Astrocyte (in vitro differentiated cells and primary cell): ENCODE measurements at regions not wholly inside any gene's neighbourhood (a gene's known extent, or its start where the extent isn't known, plus 50 kb on each side); places are given as distances from the start of the nearest gene placed in this dataset.

ENCODE experiments used
- DNase-seq: peaks from one replicate; pipeline ENCODE4 v3.0.0-alpha.2; 2010; ENCODE audit warnings: low read depth
- FAIRE-seq: peaks from 2 replicates; lab custom pipeline; 2011; peaks lifted over from hg19 to GRCh38; lab: Jason Lieb, UNC
- H2AFZ ChIP-seq: 2 replicates; pipeline ENCODE4 v1.6.0; 2012; ENCODE audit warnings: low read depth, low read length, inconsistent platforms
- H3K27ac ChIP-seq: 2 replicates; pipeline ENCODE4 v1.5.1; 2011; ENCODE audit warnings: low read depth, low read length, inconsistent platforms
- H3K27me3 ChIP-seq: 2 replicates; pipeline ENCODE4 v1.6.0; 2011; ENCODE audit warnings: low read length, inconsistent platforms; ENCODE audit not compliant: insufficient read depth
- H3K36me3 ChIP-seq: 2 replicates; pipeline ENCODE4 v1.5.1; 2011; ENCODE audit warnings: low read length, inconsistent platforms; ENCODE audit not compliant: insufficient read depth
- H3K4me1 ChIP-seq: 2 replicates; pipeline ENCODE4 v1.5.1; 2011; ENCODE audit warnings: low read length, inconsistent platforms; ENCODE audit not compliant: insufficient read depth
- H3K4me2 ChIP-seq: 2 replicates; pipeline ENCODE4 v1.6.0; 2012; ENCODE audit warnings: low read length, inconsistent platforms
- H3K4me3 ChIP-seq: 2 replicates; pipeline ENCODE4 v1.5.1; 2011; ENCODE audit warnings: low read depth, mild to moderate bottlenecking, low read length, inconsistent platforms; ENCODE audit not compliant: insufficient read depth
- H3K79me2 ChIP-seq: 2 replicates; pipeline ENCODE4 v1.6.0; 2012; ENCODE audit warnings: mild to moderate bottlenecking, low read length, inconsistent platforms; ENCODE audit not compliant: insufficient read depth
- H3K9ac ChIP-seq: 2 replicates; pipeline ENCODE4 v1.6.0; 2012; ENCODE audit warnings: mild to moderate bottlenecking, low read length, inconsistent platforms
- H3K9me3 ChIP-seq: 2 replicates; pipeline ENCODE4 v1.5.1; 2012; ENCODE audit warnings: low read depth, mild to moderate bottlenecking, low read length, inconsistent platforms; ENCODE audit not compliant: insufficient read depth
- H4K20me1 ChIP-seq: 2 replicates; pipeline ENCODE4 v1.6.0; 2012; ENCODE audit warnings: low read length, inconsistent platforms; ENCODE audit not compliant: insufficient read depth
- H3K27ac Mint-ChIP-seq: one replicate; pipeline ENCODE4 v1.8.0; 2021; ENCODE audit warnings: mild to moderate bottlenecking, mixed read lengths; ENCODE audit not compliant: unreplicated experiment
- H3K27me3 Mint-ChIP-seq: one replicate; pipeline ENCODE4 v1.8.0; 2021; ENCODE audit warnings: low read depth, mixed read lengths; ENCODE audit not compliant: unreplicated experiment
- H3K36me3 Mint-ChIP-seq: one replicate; pipeline ENCODE4 v1.8.0; 2021; ENCODE audit warnings: low read depth, mixed read lengths; ENCODE audit not compliant: unreplicated experiment
- H3K4me1 Mint-ChIP-seq: one replicate; pipeline ENCODE4 v1.8.0; 2021; ENCODE audit warnings: low read depth, mixed read lengths; ENCODE audit not compliant: unreplicated experiment
- H3K4me3 Mint-ChIP-seq: one replicate; pipeline ENCODE4 v1.8.0; 2021; ENCODE audit warnings: mild to moderate bottlenecking, moderate library complexity, mixed read lengths; ENCODE audit not compliant: unreplicated experiment
- H3K9me3 Mint-ChIP-seq: one replicate; pipeline ENCODE4 v1.8.0; 2021; ENCODE audit warnings: mild to moderate bottlenecking, mixed read lengths; ENCODE audit not compliant: unreplicated experiment
- CTCF ChIP-seq: IDR thresholded peaks from 2 replicates; pipeline ENCODE4 v1.5.1; 2011; ENCODE audit warnings: low read depth, mild to moderate bottlenecking, inconsistent platforms, low read length, moderate library complexity; ENCODE audit not compliant: insufficient read depth
- EZH2 ChIP-seq: IDR thresholded peaks from 2 replicates; pipeline ENCODE4 v1.6.1; 2012; ENCODE audit warnings: mild to moderate bottlenecking, low read length, inconsistent platforms; ENCODE audit not compliant: insufficient read depth

GRCh38 chr3:78140866-78141265, 1101.0 kb downstream of the ROBO2 start:
- H3K27ac ChIP-seq, result peak overlapping the region; percentile 73
- H3K9me3 ChIP-seq, result no peaks in the 10 kb centered on the region
- H2AFZ ChIP-seq, result no peak overlapping the region
- peak; percentile 22 for DNase-seq
- H4K20me1 ChIP-seq, result no peaks in the 10 kb centered on the region
- peak overlapping the region; percentile 72 for H3K4me2 ChIP-seq
- H3K27ac Mint-ChIP-seq, result peak overlapping the region; percentile 85
- peak overlapping the region; percentile 61 for H3K9ac ChIP-seq
- H3K4me3 Mint-ChIP-seq, result no peak overlapping the region
- H3K27me3 ChIP-seq, result no peaks in the 10 kb centered on the region
- H3K36me3 ChIP-seq, result no peaks in the 10 kb centered on the region
- H3K4me1 Mint-ChIP-seq, result peaks cover 29% of the 10 kb centered on the region
- H3K27me3 Mint-ChIP-seq, result no peaks in the 10 kb centered on the region
- no peaks in the 10 kb centered on the region for H3K79me2 ChIP-seq
- no peaks in the 10 kb centered on the region for H3K36me3 Mint-ChIP-seq
- H3K9me3 Mint-ChIP-seq, result no peaks in the 10 kb centered on the region
- TF ChIP-seq EZH2, result no peak
- TF ChIP-seq CTCF, result no peak
- peaks cover 28% of the 10 kb centered on the region for H3K4me1 ChIP-seq
- no peak overlapping the region for H3K4me3 ChIP-seq
- FAIRE-seq, result no peak

DNA sequence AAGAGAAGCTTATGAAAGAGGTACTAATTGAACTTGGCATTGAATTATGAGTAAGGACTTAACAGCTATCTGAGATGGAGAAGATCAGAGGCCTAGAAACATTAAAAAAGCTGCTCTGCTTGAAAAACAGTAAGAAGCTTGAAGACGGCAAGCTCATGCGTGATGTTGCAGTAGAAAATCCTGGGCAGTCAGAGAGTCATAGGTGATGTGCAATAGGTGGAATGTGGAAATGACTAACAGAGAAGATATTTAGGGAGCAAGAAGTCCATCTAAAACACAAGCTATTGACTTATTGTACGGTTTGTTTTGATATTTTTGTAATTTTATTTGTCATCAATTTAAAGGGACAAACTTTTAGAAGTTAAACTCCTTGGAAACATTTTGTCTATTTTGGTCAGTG, 1101.4 kb downstream of the ROBO2 start:
- peak overlapping the region; percentile 61 for H3K9ac ChIP-seq
- H3K36me3 ChIP-seq, result no peaks in the 10 kb centered on the region
- no peak for FAIRE-seq
- H2AFZ ChIP-seq, result no peak overlapping the region
- H3K36me3 Mint-ChIP-seq, result no peaks in the 10 kb centered on the region
- H3K4me1 Mint-ChIP-seq, result peaks cover 29% of the 10 kb centered on the region
- DNase-seq, result peak; percentile 83
- H3K27me3 ChIP-seq, result no peaks in the 10 kb centered on the region
- H4K20me1 ChIP-seq, result no peaks in the 10 kb centered on the region
- peak overlapping the region; percentile 72 for H3K4me2 ChIP-seq
- no peaks in the 10 kb centered on the region for H3K79me2 ChIP-seq
- peak overlapping the region; percentile 85 for H3K27ac Mint-ChIP-seq
- no peaks in the 10 kb centered on the region for H3K9me3 ChIP-seq
- TF ChIP-seq CTCF (no peak), EZH2 (no peak)
- no peak overlapping the region for H3K4me3 ChIP-seq
- H3K27ac ChIP-seq, result peak overlapping the region; percentile 73
- H3K27me3 Mint-ChIP-seq, result no peaks in the 10 kb centered on the region
- H3K4me3 Mint-ChIP-seq, result no peak overlapping the region
- H3K9me3 Mint-ChIP-seq, result no peaks in the 10 kb centered on the region
- H3K4me1 ChIP-seq, result peaks cover 28% of the 10 kb centered on the region

- peaks cover 29% of the 10 kb centered on the region for H3K4me1 Mint-ChIP-seq
- H3K27ac ChIP-seq, result no peak overlapping the region
- H3K79me2 ChIP-seq, result no peaks in the 10 kb centered on the region
- DNase-seq (peak; percentile 17), FAIRE-seq (no peak)
- no peak overlapping the region for H3K4me3 Mint-ChIP-seq
- H3K4me1 ChIP-seq, result peaks cover 28% of the 10 kb centered on the region
- H3K4me3 ChIP-seq, result no peak overlapping the region
- H3K4me2 ChIP-seq, result no peak overlapping the region
- no peaks in the 10 kb centered on the region for H3K27me3 ChIP-seq
- H3K36me3 Mint-ChIP-seq, result no peaks in the 10 kb centered on the region
- H4K20me1 ChIP-seq, result no peaks in the 10 kb centered on the region
- no peaks in the 10 kb centered on the region for H3K36me3 ChIP-seq
- H3K9me3 ChIP-seq, result no peaks in the 10 kb centered on the region
- H3K27me3 Mint-ChIP-seq, result no peaks in the 10 kb centered on the region
- no peak overlapping the region for H3K27ac Mint-ChIP-seq
- no peaks in the 10 kb centered on the region for H3K9me3 Mint-ChIP-seq
- no peak for TF ChIP-seq CTCF
- no peak for TF ChIP-seq EZH2
- no peak overlapping the region for H2AFZ ChIP-seq
- no peak overlapping the region for H3K9ac ChIP-seq
Observed at GRCh38 chr3:78143000-78143399, 1103.1 kb downstream of the ROBO2 start.
